Transverse colon (tissue), 4 donors: ENCODE measurements at regions not wholly inside any gene's neighbourhood (a gene's known extent, or its start where the extent isn't known, plus 50 kb on each side); places are given as distances from the start of the nearest gene placed in this dataset.

Experiments
- DNase-seq: peaks from one replicate; pipeline ENCODE4 v3.0.0-alpha.2; 2019
- H3K27ac ChIP-seq, 4 donors: fragments of 200-600 bp; sonication (generic); 2 replicates each; pipeline ENCODE4 v1.5.1; 2016 to 2018; ENCODE audit warnings: inconsistent platforms in 4 of 4
- H3K27me3 ChIP-seq: fragments of 200-600 bp; sonication (generic); 2 replicates; pipeline ENCODE4 v1.5.1; 2017; ENCODE audit warnings: inconsistent platforms
- H3K36me3 ChIP-seq, 4 donors: fragments of 200-600 bp; sonication (generic); 2 replicates each; pipeline ENCODE4 v1.5.1; 2017 to 2019; ENCODE audit warnings: inconsistent platforms in 4 of 4
- H3K4me1 ChIP-seq, 4 donors: fragments of 200-600 bp; sonication (generic); 2 replicates each; pipeline ENCODE4 v1.5.1; 2017 to 2020; ENCODE audit warnings: inconsistent platforms in 4 of 4
- H3K4me3 ChIP-seq, 4 donors: fragments of 200-600 bp; sonication (generic); 1 replicate in 1 of 4; 2 replicates in 3 of 4; pipeline versions ENCODE4 v1.5.1 to v1.6.1; 2017 to 2019; ENCODE audit warnings: inconsistent platforms in 4 of 4
- H3K9me3 ChIP-seq, 2 donors: fragments of 200-600 bp; sonication (generic); 2 replicates each; pipeline ENCODE4 v1.5.1; 2017 to 2019; ENCODE audit warnings: inconsistent platforms in 2 of 2
- CTCF ChIP-seq, 5 experiments: fragments of 200-600 bp in 3 of 5; fragments of 450-650 bp in 2 of 5; sonication (generic) in 3 of 5; IDR thresholded peaks; 1 replicate in 2 of 5; 2 replicates in 3 of 5; pipeline ENCODE4 v1.5.1; 2016 to 2017; ENCODE audit warnings: antibody characterized with exemption in 5 of 5, inconsistent platforms in 3 of 5, mild to moderate bottlenecking in 2 of 5, moderate library complexity in 1 of 5
- EP300 ChIP-seq: sonication (generic); formaldehyde crosslinking; IDR thresholded peaks from one replicate; pipeline ENCODE4 v1.6.1; 2017; ENCODE audit warnings: antibody characterized with exemption, low read depth
- POLR2A ChIP-seq: fragments of 450-650 bp; IDR thresholded peaks from one replicate; pipeline ENCODE4 v1.6.1; 2016; ENCODE audit warnings: antibody characterized with exemption, mild to moderate bottlenecking, moderate library complexity
- POLR2AphosphoS5 ChIP-seq, 3 donors: sonication (generic); formaldehyde crosslinking; IDR thresholded peaks; one replicate each; pipeline ENCODE4 v1.6.1; 2016; ENCODE audit warnings: antibody characterized with exemption in 3 of 3
- WGBS, 2 donors: methylation state at CpG; one replicate each; pipeline ENCODE4 v1.1.5; 2018; ENCODE audit warnings: low coverage in 1 of 2; 5-methylcytosine and 5-hydroxymethylcytosine counted together
- in situ Hi-C, 4 donors: fragments of 200-750 bp; cut with MboI; loops; one replicate each; pipeline versions ENCODE4 v1.15.0 to v1.15.1; 2017; ENCODE audit warnings: low sequenced_read_pairs in 3 of 4, low pct_ligation_motif_present in 1 of 4, low pct_unique_long_range_greater_than_20kb in 1 of 4
- intact Hi-C: fragments of 100-400 bp; cut with DNase I; formaldehyde crosslinking; loops from one replicate; pipeline ENCODE4 v1.15.1; 2023; ENCODE audit warnings: low total_unique reads

GRCh38 chr5:15142458-15142857 lies 270.9 kb upstream of the ANKH start:
- in situ Hi-C loops: no loop called here
- Histone ChIP-seq H3K4me3 (no peak overlapping the region), H3K4me1 (no peaks in the 10 kb centered on the region), H3K9me3 (no peaks in the 10 kb centered on the region), H3K27ac (no peak overlapping the region), H3K36me3 (no peaks in the 10 kb centered on the region), H3K27me3 (no peaks in the 10 kb centered on the region)
- TF ChIP-seq POLR2AphosphoS5 (IDR thresholded peaks at IDR 0.05) (no peak), CTCF (IDR thresholded peaks at IDR 0.05) (no peak), EP300 (no peak), POLR2A (no peak)
- 58 to 59% methylated on average over 4 to 5 of the region's 5 CpGs for WGBS, 2 donors
- DNase-seq: no peak
- intact Hi-C loops: no loop called here

- intact Hi-C loops: no loop called here
- 84 to 89% methylated on average over 2 to 3 of the region's 3 CpGs for WGBS, 2 donors
- Histone ChIP-seq H3K4me1 (no peaks in the 10 kb centered on the region), H3K9me3 (no peaks in the 10 kb centered on the region), H3K27me3 (no peaks in the 10 kb centered on the region), H3K4me3 (no peak overlapping the region), H3K27ac (no peak overlapping the region), H3K36me3 (no peaks in the 10 kb centered on the region)
- TF ChIP-seq POLR2AphosphoS5 (IDR thresholded peaks at IDR 0.05): no peak
- DNase-seq: no peak
- in situ Hi-C loops: no loop called here
These were observed 265.8 kb upstream of the ANKH start for GRCh38 chr5:15137414-15137813.

GRCh38 chr5:15135661-15136060 lies 264.1 kb upstream of the ANKH start:
- Histone ChIP-seq H3K36me3 (no peaks in the 10 kb centered on the region), H3K4me3 (no peak overlapping the region), H3K4me1 (no peaks in the 10 kb centered on the region), H3K9me3 (no peaks in the 10 kb centered on the region), H3K27ac (no peak overlapping the region), H3K27me3 (no peaks in the 10 kb centered on the region)
- intact Hi-C loops: no loop called here
- 78 to 100% methylated on average over 1 to 2 of the region's 2 CpGs for WGBS, 2 donors
- TF ChIP-seq POLR2A (no peak), CTCF (IDR thresholded peaks at IDR 0.05) (no peak), POLR2AphosphoS5 (IDR thresholded peaks at IDR 0.05) (no peak), EP300 (no peak)
- in situ Hi-C loops: no loop called here
- no peak for DNase-seq

GRCh38 chr5:15133456-15133965 lies 261.9 kb upstream of the ANKH start:
- no peak for DNase-seq
- in situ Hi-C loops (no loop called here), intact Hi-C loops (no loop called here)
- Histone ChIP-seq H3K9me3 (no peaks in the 10 kb centered on the region), H3K36me3 (no peaks in the 10 kb centered on the region), H3K27ac (no peak overlapping the region), H3K4me3 (no peak overlapping the region), H3K27me3 (no peaks in the 10 kb centered on the region), H3K4me1 (no peaks in the 10 kb centered on the region)
- 69 to 87% methylated on average over 3 of the region's 3 CpGs for WGBS, 2 donors
- TF ChIP-seq POLR2A: no peak
- no peak for TF ChIP-seq POLR2AphosphoS5 (IDR thresholded peaks at IDR 0.05)

GRCh38 chr5:15132816-15133405 lies 261.3 kb upstream of the ANKH start:
- no peak for DNase-seq
- no peaks in the 10 kb centered on the region for H3K4me1 ChIP-seq
- intact Hi-C loops (no loop called here), in situ Hi-C loops (no loop called here)
- TF ChIP-seq POLR2AphosphoS5 (IDR thresholded peaks at IDR 0.05): no peak
- TF ChIP-seq CTCF (IDR thresholded peaks at IDR 0.05): no peak
- TF ChIP-seq EP300: no peak
- no peak for TF ChIP-seq POLR2A
- 76 to 77% methylated on average over 3 to 5 of the region's 5 CpGs for WGBS, 2 donors
- no peaks in the 10 kb centered on the region for H3K27me3 ChIP-seq
- no peaks in the 10 kb centered on the region for H3K36me3 ChIP-seq
- no peak overlapping the region for H3K4me3 ChIP-seq
- H3K9me3 ChIP-seq: no peaks in the 10 kb centered on the region
- H3K27ac ChIP-seq: no peak overlapping the region
